ENCODE measurements at regions not wholly inside any gene's neighbourhood (a gene's known extent, or its start where the extent isn't known, plus 50 kb on each side); places are given as distances from the start of the nearest gene placed in this dataset.

DNA sequence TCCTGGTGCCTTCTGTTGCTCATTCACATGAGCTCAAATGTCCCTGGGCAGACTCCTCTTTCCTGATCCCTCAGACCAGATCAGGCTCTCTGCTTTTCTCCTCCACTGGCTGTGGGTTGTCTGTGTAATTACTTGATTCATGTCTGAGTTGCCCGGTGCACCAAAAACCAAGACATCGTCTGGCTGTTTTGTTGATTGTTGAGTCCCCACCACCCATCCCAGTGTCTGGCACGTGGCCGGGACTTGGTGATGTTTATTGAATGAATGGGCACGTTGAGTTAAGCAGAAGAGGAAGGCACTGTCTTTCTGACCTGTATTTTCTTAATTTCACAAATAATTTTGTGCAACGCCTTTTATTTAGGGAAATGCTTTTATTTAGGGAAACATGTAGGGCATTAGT, 499.1 kb upstream of the HS6ST1 start:
- FAIRE-seq (no peak), DNase-seq (ENCODE audit: low read depth, low spot score) (no peak)
- dilution Hi-C loops (cut with MboI; ENCODE audit: extremely low pct_ligation_motif_present, low sequenced_read_pairs): no loop called here
- H3K27me3 ChIP-seq (ENCODE audit: control insufficient read depth, extremely low read depth, insufficient read depth, low read length): peaks cover 4% of the 10 kb centered on the region
- H3K9me3 ChIP-seq (ENCODE audit: control insufficient read depth, low read depth, low read length): no peaks in the 10 kb centered on the region
- H2AFZ ChIP-seq (ENCODE audit: control insufficient read depth, low read length): no peak overlapping the region
- H3K4me3 ChIP-seq (ENCODE audit: control insufficient read depth in 2 of 3, extremely low read depth in 1 of 3, insufficient read depth in 2 of 3, low read depth in 1 of 3, low read length in 3 of 3): no peak overlapping the region
- H3K9ac ChIP-seq (ENCODE audit: control insufficient read depth, extremely low read depth, insufficient read depth, low read length): no peak overlapping the region
- no peak overlapping the region for H3K4me2 ChIP-seq (ENCODE audit: control insufficient read depth, extremely low read depth, insufficient read depth, low read depth, low read length)
- peaks cover 3% of the 10 kb centered on the region for H3K4me1 ChIP-seq (ENCODE audit: control insufficient read depth, extremely low read depth, insufficient read depth, low read length)
- TF ChIP-seq, protein P1, sequence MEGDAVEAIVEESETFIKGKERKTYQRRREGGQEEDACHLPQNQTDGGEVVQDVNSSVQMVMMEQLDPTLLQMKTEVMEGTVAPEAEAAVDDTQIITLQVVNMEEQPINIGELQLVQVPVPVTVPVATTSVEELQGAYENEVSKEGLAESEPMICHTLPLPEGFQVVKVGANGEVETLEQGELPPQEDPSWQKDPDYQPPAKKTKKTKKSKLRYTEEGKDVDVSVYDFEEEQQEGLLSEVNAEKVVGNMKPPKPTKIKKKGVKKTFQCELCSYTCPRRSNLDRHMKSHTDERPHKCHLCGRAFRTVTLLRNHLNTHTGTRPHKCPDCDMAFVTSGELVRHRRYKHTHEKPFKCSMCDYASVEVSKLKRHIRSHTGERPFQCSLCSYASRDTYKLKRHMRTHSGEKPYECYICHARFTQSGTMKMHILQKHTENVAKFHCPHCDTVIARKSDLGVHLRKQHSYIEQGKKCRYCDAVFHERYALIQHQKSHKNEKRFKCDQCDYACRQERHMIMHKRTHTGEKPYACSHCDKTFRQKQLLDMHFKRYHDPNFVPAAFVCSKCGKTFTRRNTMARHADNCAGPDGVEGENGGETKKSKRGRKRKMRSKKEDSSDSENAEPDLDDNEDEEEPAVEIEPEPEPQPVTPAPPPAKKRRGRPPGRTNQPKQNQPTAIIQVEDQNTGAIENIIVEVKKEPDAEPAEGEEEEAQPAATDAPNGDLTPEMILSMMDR (optimal IDR thresholded peaks at IDR 0.05 in 1 of 3, IDR thresholded peaks at IDR 0.05 in 1 of 3, conservative IDR thresholded peaks at IDR 0.05 in 1 of 3; ENCODE audit: extremely low read depth in 1 of 3, insufficient read depth in 2 of 3, low read length in 3 of 3): no peak
- TF ChIP-seq EZH2 (IDR thresholded peaks at IDR 0.05; ENCODE audit: low read length): no peak
- H4K20me1 ChIP-seq (ENCODE audit: control insufficient read depth, extremely low read depth, insufficient read depth, low read length): no peaks in the 10 kb centered on the region
- H3K79me2 ChIP-seq (ENCODE audit: control insufficient read depth, insufficient read depth, low read length): no peaks in the 10 kb centered on the region
- no peaks in the 10 kb centered on the region for H3K36me3 ChIP-seq (ENCODE audit: control insufficient read depth in 2 of 2, extremely low read depth in 1 of 2, insufficient read depth in 2 of 2, low read length in 2 of 2)
- no peak overlapping the region for H3K27ac ChIP-seq (ENCODE audit: control insufficient read depth, insufficient read depth, low read length)
- no peaks in the 10 kb centered on the region for H3K9me1 ChIP-seq (ENCODE audit: control insufficient read depth, extremely low read depth, insufficient read depth, low read length)

DNA sequence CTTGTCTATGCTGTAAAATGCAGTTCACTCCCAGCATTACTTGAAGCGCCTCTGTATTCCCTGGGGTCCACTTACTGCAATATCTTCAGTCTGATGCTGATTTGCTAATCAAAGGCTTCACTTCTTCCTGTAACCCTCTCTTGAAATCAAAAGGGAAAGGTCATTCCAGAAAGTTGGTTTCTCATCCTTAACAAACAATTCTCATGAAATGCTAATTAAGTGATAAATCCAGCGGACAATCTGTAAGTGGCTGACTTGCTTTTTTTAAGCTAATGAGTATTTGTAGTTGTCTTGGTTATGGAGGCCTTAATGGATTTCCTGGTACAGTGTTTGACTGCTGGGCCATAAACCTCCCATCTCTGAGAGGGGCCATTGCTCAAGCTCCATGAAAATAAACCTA, 499.6 kb upstream of the HS6ST1 start:
- no peak for FAIRE-seq
- TF ChIP-seq, protein P1 (optimal IDR thresholded peaks at IDR 0.05 in 1 of 3, IDR thresholded peaks at IDR 0.05 in 1 of 3, conservative IDR thresholded peaks at IDR 0.05 in 1 of 3; ENCODE audit: extremely low read depth in 1 of 3, insufficient read depth in 2 of 3, low read length in 3 of 3): no peak
- TF ChIP-seq EZH2 (IDR thresholded peaks at IDR 0.05; ENCODE audit: low read length): no peak

More for the DNA sequence above, 499.6 kb upstream of the HS6ST1 start:
- H3K79me2 ChIP-seq (ENCODE audit: control insufficient read depth, insufficient read depth, low read length): no peaks in the 10 kb centered on the region
- no peak overlapping the region for H3K9ac ChIP-seq (ENCODE audit: control insufficient read depth, extremely low read depth, insufficient read depth, low read length)
- H3K27me3 ChIP-seq (ENCODE audit: control insufficient read depth, extremely low read depth, insufficient read depth, low read length): peaks cover 4% of the 10 kb centered on the region
- no peak overlapping the region for H3K4me2 ChIP-seq (ENCODE audit: control insufficient read depth, extremely low read depth, insufficient read depth, low read depth, low read length)
- H3K4me3 ChIP-seq (ENCODE audit: control insufficient read depth in 2 of 3, extremely low read depth in 1 of 3, insufficient read depth in 2 of 3, low read depth in 1 of 3, low read length in 3 of 3): no peak overlapping the region
- no peak overlapping the region for H2AFZ ChIP-seq (ENCODE audit: control insufficient read depth, low read length)
- H3K4me1 ChIP-seq (ENCODE audit: control insufficient read depth, extremely low read depth, insufficient read depth, low read length): peaks cover 3% of the 10 kb centered on the region
- H3K9me1 ChIP-seq (ENCODE audit: control insufficient read depth, extremely low read depth, insufficient read depth, low read length): no peaks in the 10 kb centered on the region
- no peak for DNase-seq (ENCODE audit: low read depth, low spot score)
- no peaks in the 10 kb centered on the region for H3K36me3 ChIP-seq (ENCODE audit: control insufficient read depth in 2 of 2, extremely low read depth in 1 of 2, insufficient read depth in 2 of 2, low read length in 2 of 2)
- no peaks in the 10 kb centered on the region for H3K9me3 ChIP-seq (ENCODE audit: control insufficient read depth, low read depth, low read length)
- dilution Hi-C loops (cut with MboI; ENCODE audit: extremely low pct_ligation_motif_present, low sequenced_read_pairs): no loop called here
- H3K27ac ChIP-seq (ENCODE audit: control insufficient read depth, insufficient read depth, low read length): no peak overlapping the region
- H4K20me1 ChIP-seq (ENCODE audit: control insufficient read depth, extremely low read depth, insufficient read depth, low read length): no peaks in the 10 kb centered on the region
